HuH-7.5 (cell line): ENCODE measurements at regions not wholly inside any gene's neighbourhood (a gene's known extent, or its start where the extent isn't known, plus 50 kb on each side); places are given as distances from the start of the nearest gene placed in this dataset.

Experiments used
- DNase-seq: peaks from one replicate; pipeline ENCODE4 v3.0.0; 2011; ENCODE audit warnings: low spot score

GRCh38 chr3:154766765-154767503 lies 313.2 kb upstream of the MME start:
- no peak for DNase-seq

- DNase-seq = no peak
These were observed 315.1 kb upstream of the MME start for GRCh38 chr3:154764856-154765640.

GRCh38 chr3:154762486-154762885 lies 317.6 kb upstream of the MME start:
- no peak for DNase-seq

DNA sequence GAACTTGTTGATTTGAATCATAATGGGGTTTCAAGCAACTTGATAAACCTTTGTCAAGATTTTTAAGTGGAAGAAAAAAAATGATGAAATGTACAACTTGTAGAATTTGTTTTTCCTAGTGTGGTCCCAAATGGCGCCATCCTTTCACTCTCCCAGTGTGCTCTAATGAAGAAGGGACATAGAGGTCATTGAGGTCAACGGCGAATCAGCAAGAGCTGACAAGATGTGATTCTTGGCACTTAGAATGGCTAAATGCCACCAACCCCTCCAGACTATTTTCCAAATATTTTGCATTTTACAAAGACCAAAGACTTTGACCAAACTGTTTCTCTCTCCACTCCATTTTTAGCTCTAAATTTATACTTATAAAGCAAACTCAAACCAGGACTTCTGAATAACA lies 320.2 kb upstream of the MME start:
- no peak for DNase-seq

DNA sequence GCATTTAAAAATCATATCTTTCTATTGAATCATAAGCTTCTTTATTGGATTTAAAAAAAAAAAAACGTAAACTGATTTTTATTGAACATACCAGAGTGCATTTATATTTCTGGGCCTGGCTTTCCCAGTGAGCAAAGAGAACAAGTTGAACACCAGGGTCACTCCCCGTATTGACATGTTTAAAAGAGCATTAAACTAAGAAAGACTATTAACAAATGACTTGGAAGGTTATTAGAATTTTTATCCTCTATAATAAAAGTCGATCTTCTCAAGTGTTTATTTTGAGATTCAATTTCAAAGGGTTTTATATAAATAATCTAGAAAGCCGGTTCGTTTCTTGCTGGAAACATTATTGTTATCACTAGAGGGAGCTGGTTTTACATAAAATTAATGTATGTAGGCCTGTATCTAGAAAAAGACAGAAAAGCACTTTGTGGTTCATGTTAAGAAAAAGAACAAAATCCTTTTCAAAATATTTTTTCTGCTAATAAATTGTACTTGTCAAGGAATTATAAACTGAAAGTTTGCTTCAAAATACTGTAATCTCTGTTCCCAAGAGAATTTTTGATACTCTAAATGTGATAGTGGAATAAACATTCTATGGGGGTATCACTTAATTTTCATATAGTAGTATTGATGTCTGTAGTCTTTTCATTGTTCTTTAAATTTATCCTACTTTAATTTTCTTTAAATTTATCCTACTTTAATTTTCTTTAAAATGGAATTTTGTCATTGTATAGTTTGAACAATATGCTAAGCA lies 321.8 kb upstream of the MME start:
- DNase-seq = no peak

- no peak for DNase-seq
These were observed 323.1 kb upstream of the GPR149 start for GRCh38 chr3:154753101-154753500.

GRCh38 chr3:154749514-154749913 lies 319.5 kb upstream of the GPR149 start:
- DNase-seq = no peak

DNA sequence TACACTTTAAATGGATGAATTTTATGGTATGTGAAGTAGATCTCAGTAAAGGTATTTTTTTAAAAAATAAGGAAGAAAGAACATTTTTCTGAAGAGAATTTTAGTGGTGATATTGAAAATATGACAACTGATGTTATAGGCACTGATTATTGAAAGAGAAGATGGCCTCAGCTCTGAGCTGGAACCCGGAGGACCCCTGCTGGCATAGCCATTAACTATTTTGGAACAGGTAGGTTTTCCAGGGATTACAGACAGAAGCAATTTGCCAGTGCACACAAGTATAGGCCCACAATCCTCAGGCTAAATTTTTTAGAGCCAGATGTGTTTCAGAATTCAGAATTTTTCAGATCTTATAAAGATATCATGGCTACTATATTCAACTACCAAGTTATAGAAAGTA lies 315.9 kb upstream of the GPR149 start:
- no peak for DNase-seq

- DNase-seq = no peak
These were observed 315.1 kb upstream of the GPR149 start for GRCh38 chr3:154745122-154745521.

GRCh38 chr3:154743418-154743817 lies 313.4 kb upstream of the GPR149 start:
- no peak for DNase-seq

GRCh38 chr3:154734468-154734867 lies 304.5 kb upstream of the GPR149 start:
- no peak for DNase-seq

DNA sequence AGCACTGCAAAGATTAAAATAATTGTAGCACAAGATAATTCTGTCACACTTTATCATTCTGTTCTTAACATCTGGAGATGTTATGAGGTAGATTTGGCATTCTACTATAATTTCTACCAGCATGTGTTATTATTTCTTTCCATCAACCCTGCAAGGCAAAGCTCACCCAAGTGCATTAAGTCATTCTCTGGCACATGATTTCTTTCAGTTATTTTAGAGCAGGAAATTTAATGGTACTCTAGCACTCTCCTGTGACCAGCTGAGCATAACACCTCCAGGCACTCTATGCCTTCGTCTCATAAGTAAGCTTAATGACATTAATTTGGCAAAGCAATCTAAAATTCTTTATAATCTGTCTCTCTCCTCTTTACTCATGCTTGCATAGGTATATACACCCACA lies 300.2 kb upstream of the GPR149 start:
- no peak for DNase-seq

- DNase-seq = no peak
These were observed 299.8 kb upstream of the GPR149 start for GRCh38 chr3:154729741-154730140.

- no peak for DNase-seq
These were observed 298.3 kb upstream of the GPR149 start for GRCh38 chr3:154728285-154728684.

DNA sequence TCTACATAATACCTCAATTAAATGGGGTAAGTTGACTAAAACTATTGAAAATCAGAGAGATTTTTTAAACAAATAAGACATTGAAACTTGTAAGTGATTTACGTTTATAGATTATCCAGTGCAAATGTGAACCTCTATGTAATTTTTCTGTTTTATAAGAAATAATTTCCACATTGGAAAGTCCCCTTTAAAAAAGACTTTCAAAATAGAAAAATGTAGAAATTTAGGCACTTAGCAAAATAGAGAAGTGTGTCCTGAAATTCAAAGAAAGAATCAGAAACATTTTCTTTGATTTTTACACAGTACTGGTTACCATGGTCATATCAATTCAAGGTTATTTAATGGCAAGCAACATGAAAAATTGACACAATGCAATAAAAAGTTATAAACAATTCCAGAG lies 290.9 kb upstream of the GPR149 start:
- no peak for DNase-seq

DNA sequence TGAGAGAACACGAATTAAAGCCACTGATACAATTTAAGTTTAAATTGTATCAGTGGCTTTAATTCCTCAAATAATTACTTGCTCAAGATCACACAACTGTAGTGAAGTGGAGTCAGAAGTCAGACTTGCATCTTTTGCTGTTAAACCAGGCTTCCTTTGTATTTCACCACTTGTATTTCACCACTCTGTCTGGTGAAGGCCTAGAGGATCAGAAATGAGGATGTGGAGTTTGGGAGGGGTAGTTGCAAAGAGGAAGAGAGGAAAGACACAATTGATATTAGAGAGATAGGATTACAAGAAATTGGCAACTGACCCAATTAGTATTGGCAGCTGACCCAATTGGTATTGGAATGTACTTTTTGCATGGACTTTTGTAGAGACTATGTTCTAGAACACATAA lies 288.1 kb upstream of the GPR149 start:
- DNase-seq = no peak

DNA sequence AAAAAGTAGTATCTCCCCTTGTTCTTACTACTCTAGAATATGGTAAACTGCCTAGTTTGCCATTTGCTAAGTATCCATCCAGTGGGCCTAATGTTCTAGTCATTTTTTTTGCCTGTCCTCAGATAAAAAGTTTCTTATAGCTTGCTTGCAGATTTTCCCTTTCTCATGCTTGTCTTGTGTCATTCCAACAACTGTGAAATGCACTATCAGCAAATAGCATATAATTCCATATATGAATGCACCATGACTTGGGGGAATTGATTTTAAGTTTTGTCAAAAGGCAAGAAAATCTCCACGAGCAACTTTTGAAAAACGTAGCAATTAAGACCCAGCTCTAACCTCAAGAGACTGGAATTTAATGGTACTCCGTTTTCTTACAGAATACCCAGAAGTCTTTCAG lies 286.2 kb upstream of the GPR149 start:
- DNase-seq = no peak

DNA sequence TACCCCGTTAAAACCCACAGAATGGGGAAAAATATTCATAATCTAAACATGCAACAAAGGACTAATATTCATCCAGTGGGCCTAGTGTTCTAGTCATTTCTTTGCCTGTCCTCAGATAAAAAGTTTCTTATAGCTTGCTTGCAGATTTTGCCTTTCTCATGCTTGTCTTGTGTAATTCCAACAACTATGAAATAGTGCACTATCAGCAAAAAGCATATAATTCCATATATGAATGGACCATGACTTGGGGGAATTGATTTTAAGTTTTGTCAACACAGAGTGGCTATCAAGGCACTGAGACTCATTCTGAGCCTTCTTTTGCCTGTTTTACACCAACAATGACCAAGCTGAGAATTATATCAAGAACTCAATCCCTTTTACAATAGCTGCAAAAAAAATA lies 278.6 kb upstream of the GPR149 start:
- no peak for DNase-seq

DNA sequence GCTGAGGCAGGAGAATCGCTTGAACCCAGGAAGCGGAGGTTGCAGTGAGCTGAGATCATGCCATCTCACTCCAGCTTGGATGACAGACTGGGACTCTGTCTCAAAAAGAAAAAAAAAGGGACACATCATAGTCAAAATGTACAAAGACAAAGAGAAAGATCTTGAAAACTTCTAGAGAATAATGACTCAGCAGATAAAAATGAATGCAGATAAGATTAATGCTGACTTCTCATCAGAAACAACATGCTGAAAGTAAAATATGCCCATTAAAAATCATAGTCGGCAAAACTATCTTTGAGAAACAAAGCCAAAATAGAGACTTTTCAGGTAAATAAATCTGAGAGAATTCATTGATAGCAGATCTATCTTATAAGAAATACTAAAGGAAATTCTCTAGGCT lies 271.1 kb upstream of the GPR149 start:
- DNase-seq = no peak

- no peak for DNase-seq
These were observed 260.4 kb upstream of the GPR149 start for GRCh38 chr3:154690413-154690812.

DNA sequence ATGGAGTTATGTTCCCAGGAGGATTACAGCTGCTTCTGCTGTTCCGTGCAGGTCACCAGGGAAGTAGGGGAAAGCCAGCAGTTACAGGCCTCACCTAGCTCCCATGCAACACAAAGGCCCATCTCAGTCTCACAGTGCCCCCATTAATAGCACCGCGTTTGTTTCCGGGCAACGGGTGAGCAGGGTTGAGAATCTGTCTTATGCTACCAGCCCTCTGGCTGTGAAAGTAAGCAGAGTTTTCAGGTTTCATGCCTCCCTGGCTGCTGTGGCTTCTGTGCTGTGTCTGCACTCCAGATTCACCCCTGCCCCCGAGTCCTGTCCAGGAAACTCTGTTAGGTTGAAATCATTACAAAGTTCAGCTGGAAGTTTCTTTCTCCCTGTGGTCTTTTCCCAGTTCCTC lies 254.4 kb upstream of the GPR149 start:
- DNase-seq = no peak

- no peak for DNase-seq
These were observed 254.0 kb upstream of the GPR149 start for GRCh38 chr3:154684021-154684420.

GRCh38 chr3:154678041-154678654 lies 248.2 kb upstream of the GPR149 start:
- DNase-seq = no peak
